HCT116 (cell line): ENCODE measurements at regions not wholly inside any gene's neighbourhood (a gene's known extent, or its start where the extent isn't known, plus 50 kb on each side); places are given as distances from the start of the nearest gene placed in this dataset.

Source experiments
- EZH2 ChIP-seq: fragments of 200-600 bp; sonication (generic); IDR thresholded peaks from 2 replicates; pipeline ENCODE4 v1.6.1; 2017; ENCODE audit warnings: antibody characterized with exemption, mixed run types
- EZH2phosphoT487 ChIP-seq: fragments of 200-600 bp; IDR thresholded peaks from 2 replicates; pipeline ENCODE4 v1.6.1; 2018; ENCODE audit warnings: antibody characterized with exemption, borderline replicate concordance
- JUND ChIP-seq: IDR thresholded peaks from 2 replicates; pipeline ENCODE4 v1.6.1; 2012
- POLR2A ChIP-seq: IDR thresholded peaks from 2 replicates; pipeline ENCODE4 v1.7.0; 2011; ENCODE audit warnings: borderline replicate concordance; ENCODE audit not compliant: insufficient read depth, insufficient read length; ENCODE audit errors: extremely low read depth
- POLR2AphosphoS5 ChIP-seq: IDR thresholded peaks from 2 replicates; pipeline ENCODE4 v1.6.1; 2011; ENCODE audit warnings: mild to moderate bottlenecking, low read depth, low read length, moderate library complexity
- RAD21 ChIP-seq: IDR thresholded peaks from 2 replicates; pipeline ENCODE4 v1.6.1; 2012; ENCODE audit warnings: low read depth, mild to moderate bottlenecking
- ZFX ChIP-seq: fragments of 450-650 bp; IDR thresholded peaks from 2 replicates; pipeline ENCODE4 v1.6.1; 2017
- TF ChIP-seq, protein P1 (sequence below), 3 experiments: fragments of 200-600 bp in 1 of 3; sonication (generic) in 1 of 3; IDR thresholded peaks in 2 of 3; conservative IDR thresholded peaks in 1 of 3; 2 replicates each; pipeline ENCODE4 v1.5.1; 2012 to 2017; ENCODE audit warnings: low read depth in 2 of 3, low read length in 2 of 3, antibody characterized with exemption in 1 of 3, borderline replicate concordance in 1 of 3, control low read depth in 1 of 3, mild to moderate bottlenecking in 1 of 3, mixed read lengths in 1 of 3, mixed run types in 1 of 3, moderate library complexity in 1 of 3; ENCODE audit not compliant: insufficient read depth in 1 of 3

- TF ChIP-seq POLR2AphosphoS5 (no peak), RAD21 (no peak), JUND (no peak), POLR2A (no peak), ZFX (no peak), EZH2 (no peak), EZH2phosphoT487 (no peak)
- TF ChIP-seq, protein P1, sequence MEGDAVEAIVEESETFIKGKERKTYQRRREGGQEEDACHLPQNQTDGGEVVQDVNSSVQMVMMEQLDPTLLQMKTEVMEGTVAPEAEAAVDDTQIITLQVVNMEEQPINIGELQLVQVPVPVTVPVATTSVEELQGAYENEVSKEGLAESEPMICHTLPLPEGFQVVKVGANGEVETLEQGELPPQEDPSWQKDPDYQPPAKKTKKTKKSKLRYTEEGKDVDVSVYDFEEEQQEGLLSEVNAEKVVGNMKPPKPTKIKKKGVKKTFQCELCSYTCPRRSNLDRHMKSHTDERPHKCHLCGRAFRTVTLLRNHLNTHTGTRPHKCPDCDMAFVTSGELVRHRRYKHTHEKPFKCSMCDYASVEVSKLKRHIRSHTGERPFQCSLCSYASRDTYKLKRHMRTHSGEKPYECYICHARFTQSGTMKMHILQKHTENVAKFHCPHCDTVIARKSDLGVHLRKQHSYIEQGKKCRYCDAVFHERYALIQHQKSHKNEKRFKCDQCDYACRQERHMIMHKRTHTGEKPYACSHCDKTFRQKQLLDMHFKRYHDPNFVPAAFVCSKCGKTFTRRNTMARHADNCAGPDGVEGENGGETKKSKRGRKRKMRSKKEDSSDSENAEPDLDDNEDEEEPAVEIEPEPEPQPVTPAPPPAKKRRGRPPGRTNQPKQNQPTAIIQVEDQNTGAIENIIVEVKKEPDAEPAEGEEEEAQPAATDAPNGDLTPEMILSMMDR (IDR thresholded peaks at IDR 0.05 in 2 of 3, conservative IDR thresholded peaks at IDR 0.05 in 1 of 3; ENCODE audit: borderline replicate concordance in 1 of 3, insufficient read depth in 1 of 3, low read depth in 2 of 3, low read length in 2 of 3): no peak
These were observed 203.9 kb downstream of the VGLL3 start for GRCh38 chr3:86787091-86787490.
